Kidney (tissue), 13 donors: ENCODE measurements at regions not wholly inside any gene's neighbourhood (a gene's known extent, or its start where the extent isn't known, plus 50 kb on each side); places are given as distances from the start of the nearest gene placed in this dataset.

Source experiments
- DNase-seq, 5 donors: peaks; one replicate each; pipeline ENCODE4 v3.0.0-alpha.2; 2013 to 2020
- FAIRE-seq: peaks from 2 replicates; lab custom pipeline; 2012; peaks lifted over from hg19 to GRCh38; lab: Jason Lieb, UNC
- H3K27ac ChIP-seq, 2 donors: one replicate each; pipeline ENCODE4 v1.7.0; 2013; ENCODE audit warnings: low read depth in 2 of 2, low read length in 2 of 2, inconsistent platforms in 1 of 2
- H3K27me3 ChIP-seq: one replicate; pipeline ENCODE4 v1.7.1; 2013; ENCODE audit warnings: low read length, inconsistent platforms; ENCODE audit not compliant: control insufficient read depth, insufficient read depth
- H3K36me3 ChIP-seq, 3 donors: one replicate each; pipeline versions ENCODE4 v1.7.0 to v1.7.1; 2013; ENCODE audit warnings: low read length in 3 of 3, control low read depth in 1 of 3, inconsistent platforms in 1 of 3; ENCODE audit not compliant: insufficient read depth in 3 of 3, control insufficient read depth in 2 of 3
- H3K4me1 ChIP-seq, 3 donors: one replicate each; pipeline versions ENCODE4 v1.7.0 to v1.7.1; 2013; ENCODE audit warnings: low read length in 3 of 3, inconsistent platforms in 1 of 3, low read depth in 1 of 3; ENCODE audit not compliant: control insufficient read depth in 2 of 3, insufficient read depth in 2 of 3
- H3K4me3 ChIP-seq, 3 donors: one replicate each; pipeline versions ENCODE4 v1.7.0 to v1.8.1; 2013; ENCODE audit warnings: low read length in 3 of 3, control low read depth in 1 of 3, inconsistent platforms in 1 of 3
- H3K9ac ChIP-seq, 3 donors: one replicate each; pipeline versions ENCODE4 v1.7.0 to v1.7.1; 2013; ENCODE audit warnings: low read length in 3 of 3, control low read depth in 1 of 3, inconsistent platforms in 1 of 3
- H3K9me3 ChIP-seq, 3 donors: one replicate each; pipeline versions ENCODE4 v1.7.0 to v1.7.1; 2013; ENCODE audit warnings: low read length in 3 of 3, control low read depth in 1 of 3, inconsistent platforms in 1 of 3; ENCODE audit not compliant: control insufficient read depth in 2 of 3, insufficient read depth in 1 of 3
- CTCF ChIP-seq: IDR thresholded peaks from 3 replicates; pipeline ENCODE4 v1.5.1; 2012; ENCODE audit warnings: mild to moderate bottlenecking, moderate library complexity, borderline replicate concordance; ENCODE audit not compliant: insufficient read depth; ENCODE audit errors: extremely low read depth
- intact Hi-C: fragments of 100-400 bp; cut with DNase I; formaldehyde crosslinking; loops from one replicate; pipeline ENCODE4 v1.11.1; 2022
- donor health status: control.
- donor health status: control.
- donor health status: control.
- donor health status: control.
- donor health status: control.
- donor health status: DM: yes; HTN: yes; CAD: no.
- donor health status: Normal renal cell carcinoma (clear cell type).

- H3K4me1 ChIP-seq, result no peaks in the 10 kb centered on the region
- no peak for TF ChIP-seq CTCF
- H3K27me3 ChIP-seq, result no peaks in the 10 kb centered on the region
- intact Hi-C loops, result no loop called here
- FAIRE-seq (no peak), DNase-seq (no peak)
- no peak overlapping the region for H3K4me3 ChIP-seq
- H3K27ac ChIP-seq, result no peak overlapping the region
- no peaks in the 10 kb centered on the region for H3K36me3 ChIP-seq
- H3K9me3 ChIP-seq, result no peaks in the 10 kb centered on the region
- H3K9ac ChIP-seq, result no peak overlapping the region
These were observed 1186.1 kb downstream of the SLITRK5 start for GRCh38 chr13:88857256-88857655.

- no peak overlapping the region for H3K27ac ChIP-seq
- H3K4me3 ChIP-seq, result no peak overlapping the region
- DNase-seq, result no peak
- no peak for FAIRE-seq
- TF ChIP-seq CTCF, result no peak
- H3K9me3 ChIP-seq, result no peaks in the 10 kb centered on the region
- H3K27me3 ChIP-seq, result no peaks in the 10 kb centered on the region
- H3K36me3 ChIP-seq, result no peaks in the 10 kb centered on the region
- intact Hi-C loops, result no loop called here
- H3K4me1 ChIP-seq, result no peaks in the 10 kb centered on the region
- H3K9ac ChIP-seq, result no peak overlapping the region
These were observed 1191.0 kb downstream of the SLITRK5 start for GRCh38 chr13:88862095-88862620.

GRCh38 chr13:88863116-88863515 is 1191.9 kb downstream of the SLITRK5 start:
- no peak overlapping the region for H3K27ac ChIP-seq
- H3K9ac ChIP-seq, result no peak overlapping the region
- DNase-seq (no peak), FAIRE-seq (no peak)
- no peak for TF ChIP-seq CTCF
- no peaks in the 10 kb centered on the region for H3K27me3 ChIP-seq
- H3K4me3 ChIP-seq, result no peak overlapping the region
- no peaks in the 10 kb centered on the region for H3K4me1 ChIP-seq
- no peaks in the 10 kb centered on the region for H3K36me3 ChIP-seq
- intact Hi-C loops, result no loop called here
- no peaks in the 10 kb centered on the region for H3K9me3 ChIP-seq

GRCh38 chr13:88866195-88866594 is 1195.0 kb downstream of the SLITRK5 start:
- DNase-seq (no peak), FAIRE-seq (no peak)
- H3K4me1 ChIP-seq, result no peaks in the 10 kb centered on the region
- intact Hi-C loops, result no loop called here
- TF ChIP-seq CTCF, result no peak
- no peak overlapping the region for H3K4me3 ChIP-seq
- no peaks in the 10 kb centered on the region for H3K27me3 ChIP-seq
- no peaks in the 10 kb centered on the region for H3K9me3 ChIP-seq
- H3K9ac ChIP-seq, result no peak overlapping the region
- no peak overlapping the region for H3K27ac ChIP-seq
- H3K36me3 ChIP-seq, result no peaks in the 10 kb centered on the region
